Neuronal stem cell (in vitro differentiated cells): ENCODE measurements at regions not wholly inside any gene's neighbourhood (a gene's known extent, or its start where the extent isn't known, plus 50 kb on each side); places are given as distances from the start of the nearest gene placed in this dataset.

Experiments
- DNase-seq: peaks from one replicate; pipeline ENCODE4 v3.0.0-alpha.2; 2013; ENCODE audit warnings: low spot score
- H2AFZ ChIP-seq: one replicate; pipeline ENCODE4 v1.6.1; 2013; ENCODE audit warnings: mild to moderate bottlenecking, low read length, inconsistent platforms
- H2AK5ac ChIP-seq: 2 replicates; pipeline ENCODE4 v1.6.1; 2013; ENCODE audit warnings: low read depth, mild to moderate bottlenecking, inconsistent platforms, low read length, moderate library complexity, mixed read lengths
- H2BK120ac ChIP-seq: 2 replicates; pipeline ENCODE4 v1.6.1; 2013; ENCODE audit warnings: low read depth, mild to moderate bottlenecking, inconsistent platforms, low read length, moderate library complexity, mixed read lengths
- H2BK12ac ChIP-seq: one replicate; pipeline ENCODE4 v1.6.1; 2013; ENCODE audit warnings: low read length, inconsistent platforms
- H2BK15ac ChIP-seq: 2 replicates; pipeline ENCODE4 v1.6.1; 2013; ENCODE audit warnings: mild to moderate bottlenecking, low read length, inconsistent platforms, mixed read lengths
- H2BK5ac ChIP-seq: one replicate; pipeline ENCODE4 v1.6.1; 2013; ENCODE audit warnings: inconsistent platforms, mild to moderate bottlenecking, low read length, moderate library complexity
- H3K14ac ChIP-seq: one replicate; pipeline ENCODE4 v1.6.1; 2013; ENCODE audit warnings: low read length, inconsistent platforms
- H3K18ac ChIP-seq: 2 replicates; pipeline ENCODE4 v1.6.1; 2013; ENCODE audit warnings: low read length, inconsistent platforms
- H3K23ac ChIP-seq: 2 replicates; pipeline ENCODE4 v1.6.1; 2013; ENCODE audit warnings: low read depth, mild to moderate bottlenecking, mixed read lengths, low read length, inconsistent platforms; ENCODE audit not compliant: poor library complexity
- H3K27ac ChIP-seq: replicated peaks from 3 replicates; pipeline ENCODE4 v1.5.1; 2013; ENCODE audit warnings: low read length, inconsistent platforms
- H3K27me3 ChIP-seq, 3 experiments: 2 replicates each; pipeline ENCODE4 v1.6.1; 2013; ENCODE audit warnings: low read length in 3 of 3, mild to moderate bottlenecking in 2 of 3, inconsistent platforms in 1 of 3, low read depth in 1 of 3, mixed read lengths in 1 of 3, moderate library complexity in 1 of 3; ENCODE audit not compliant: control insufficient read depth in 3 of 3, insufficient read depth in 3 of 3
- H3K36me3 ChIP-seq, 2 donors: replicated peaks in 1 of 2; 2 replicates each; pipeline ENCODE4 v1.6.1; 2013; ENCODE audit warnings: low read length in 2 of 2; ENCODE audit not compliant: control insufficient read depth in 2 of 2, insufficient read depth in 2 of 2
- H3K4ac ChIP-seq: 2 replicates; pipeline ENCODE4 v1.6.1; 2013; ENCODE audit warnings: inconsistent platforms, mild to moderate bottlenecking, low read length, moderate library complexity
- H3K4me1 ChIP-seq, 2 donors: 1 replicate in 1 of 2; 2 replicates in 1 of 2; pipeline ENCODE4 v1.6.1; 2013; ENCODE audit warnings: low read length in 2 of 2, low read depth in 1 of 2; ENCODE audit not compliant: control insufficient read depth in 2 of 2, insufficient read depth in 1 of 2
- H3K4me2 ChIP-seq: one replicate; pipeline ENCODE4 v1.6.1; 2013; ENCODE audit warnings: mild to moderate bottlenecking, low read length, inconsistent platforms; ENCODE audit not compliant: insufficient read depth, poor library complexity, severe bottlenecking
- H3K4me3 ChIP-seq, 2 donors: 2 replicates each; pipeline ENCODE4 v1.5.1; 2013; ENCODE audit warnings: low read length in 2 of 2, mild to moderate bottlenecking in 2 of 2, inconsistent platforms in 1 of 2, moderate library complexity in 1 of 2
- H3K79me1 ChIP-seq: one replicate; pipeline ENCODE4 v1.6.1; 2013; ENCODE audit warnings: low read depth, mild to moderate bottlenecking, inconsistent platforms, low read length, moderate library complexity
- H3K9ac ChIP-seq: one replicate; pipeline ENCODE4 v1.6.1; 2013; ENCODE audit warnings: mild to moderate bottlenecking, low read depth, low read length, inconsistent platforms; ENCODE audit not compliant: poor library complexity
- H3K9me3 ChIP-seq, 2 donors: replicated peaks in 1 of 2; 2 replicates each; pipeline versions ENCODE3 to v1.6.1; 2013; ENCODE audit warnings: low read length in 2 of 2, mild to moderate bottlenecking in 2 of 2, inconsistent platforms in 1 of 2, low read depth in 1 of 2, mixed read lengths in 1 of 2, moderate library complexity in 1 of 2; ENCODE audit not compliant: control insufficient read depth in 2 of 2, insufficient read depth in 1 of 2
- H4K8ac ChIP-seq: one replicate; pipeline ENCODE4 v1.6.1; 2013; ENCODE audit warnings: low read depth, mild to moderate bottlenecking, inconsistent platforms, low read length, moderate library complexity
- H4K91ac ChIP-seq: one replicate; pipeline ENCODE4 v1.6.1; 2013; ENCODE audit warnings: low read length, low read depth, mild to moderate bottlenecking, inconsistent platforms; ENCODE audit not compliant: poor library complexity
- WGBS, 2 donors: extraction: QIAGEN DNeasy Blood & Tissue Kit; methylation state at CpG; one replicate each; pipeline ENCODE4 v1.1.7; 2013; ENCODE audit warnings: missing lambda C conversion rate in 2 of 2, mixed read lengths in 1 of 2; ENCODE audit not compliant: insufficient read length in 2 of 2, insufficient replicate concordance in 1 of 2; ENCODE audit errors: extremely low coverage in 2 of 2; 5-methylcytosine and 5-hydroxymethylcytosine counted together

- no CpG with 5 or more reads among the region's 6 CpGs for WGBS, 2 donors
- no peak overlapping the region for H4K8ac ChIP-seq
- no peak overlapping the region for H3K9ac ChIP-seq
- H3K27ac ChIP-seq: no peak overlapping the region
- no peak overlapping the region for H2BK120ac ChIP-seq
- H3K79me1 ChIP-seq: no peaks in the 10 kb centered on the region
- H4K91ac ChIP-seq: no peak overlapping the region
- no peak overlapping the region for H3K4me2 ChIP-seq
- H3K4me3 ChIP-seq: no peak overlapping the region
- H3K23ac ChIP-seq: no peak overlapping the region
- no peaks in the 10 kb centered on the region for H3K9me3 ChIP-seq
- no peak overlapping the region for H2BK15ac ChIP-seq
- no peak overlapping the region for H2BK5ac ChIP-seq
- no peak overlapping the region for H3K18ac ChIP-seq
- no peak overlapping the region for H2BK12ac ChIP-seq
- H3K4me1 ChIP-seq: no peaks in the 10 kb centered on the region
- H3K36me3 ChIP-seq: no peaks in the 10 kb centered on the region
- H2AK5ac ChIP-seq: no peak overlapping the region
- H3K27me3 ChIP-seq: no peaks in the 10 kb centered on the region
- no peak for DNase-seq
- no peak overlapping the region for H3K4ac ChIP-seq
- no peak overlapping the region for H3K14ac ChIP-seq
- no peak overlapping the region for H2AFZ ChIP-seq
Observed at GRCh38 chr11:122022646-122023045, 93.4 kb downstream of the BLID start.

GRCh38 chr11:122020902-122021301 lies 95.1 kb downstream of the BLID start:
- Histone ChIP-seq H3K4me1 (no peaks in the 10 kb centered on the region), H3K4me3 (no peak overlapping the region), H4K91ac (no peak overlapping the region), H3K9me3 (no peaks in the 10 kb centered on the region), H2BK12ac (no peak overlapping the region), H3K4ac (no peak overlapping the region), H3K27me3 (no peaks in the 10 kb centered on the region), H3K27ac (no peak overlapping the region), H2BK15ac (no peak overlapping the region), H2BK120ac (no peak overlapping the region), H3K36me3 (no peaks in the 10 kb centered on the region), H2AK5ac (no peak overlapping the region), H3K79me1 (no peaks in the 10 kb centered on the region), H2AFZ (no peak overlapping the region), H3K14ac (no peak overlapping the region), H3K18ac (no peak overlapping the region), H4K8ac (no peak overlapping the region), H2BK5ac (no peak overlapping the region), H3K4me2 (no peak overlapping the region), H3K9ac (no peak overlapping the region), H3K23ac (no peak overlapping the region)
- DNase-seq: no peak
- no CpG with 5 or more reads among the region's 2 CpGs for WGBS, 2 donors

DNA sequence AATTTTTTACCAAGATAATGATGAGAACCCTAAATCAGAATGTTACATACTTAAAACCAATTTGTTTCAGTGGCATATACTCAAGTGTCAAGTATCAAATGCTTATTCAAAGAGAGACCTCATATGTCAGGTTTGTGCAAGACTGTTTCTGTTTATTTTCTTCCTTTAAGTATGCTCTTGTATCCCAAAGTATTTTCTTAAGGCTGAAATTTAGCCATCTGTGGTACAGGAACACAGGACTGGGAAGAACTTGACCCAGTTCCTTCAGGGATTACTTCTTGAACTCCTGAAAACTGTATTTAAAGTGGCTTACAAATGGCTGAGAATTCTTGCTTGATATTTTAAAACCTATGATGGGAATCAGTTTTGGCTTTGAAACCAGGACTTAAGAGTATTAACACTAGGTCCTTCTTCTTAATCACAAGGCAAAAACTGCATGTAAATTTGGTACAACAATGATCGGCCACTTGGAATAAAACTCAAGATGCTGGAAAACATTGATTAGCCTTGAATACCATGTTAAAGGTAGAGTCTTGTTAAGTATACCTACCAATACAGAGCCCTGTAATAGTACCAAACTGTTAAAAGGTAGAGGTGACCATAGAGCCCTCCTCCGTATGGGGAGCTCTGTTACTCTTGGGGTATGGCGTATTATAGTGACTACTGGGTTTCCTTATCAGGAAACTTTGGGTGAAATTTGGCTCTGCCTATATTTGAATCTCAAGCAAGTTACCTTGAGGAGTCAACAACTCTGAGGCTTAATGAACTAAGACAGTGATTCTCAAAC lies 95.9 kb downstream of the BLID start:
- Histone ChIP-seq H3K27ac (no peak overlapping the region), H3K9ac (no peak overlapping the region), H2AFZ (no peak overlapping the region)

DNA sequence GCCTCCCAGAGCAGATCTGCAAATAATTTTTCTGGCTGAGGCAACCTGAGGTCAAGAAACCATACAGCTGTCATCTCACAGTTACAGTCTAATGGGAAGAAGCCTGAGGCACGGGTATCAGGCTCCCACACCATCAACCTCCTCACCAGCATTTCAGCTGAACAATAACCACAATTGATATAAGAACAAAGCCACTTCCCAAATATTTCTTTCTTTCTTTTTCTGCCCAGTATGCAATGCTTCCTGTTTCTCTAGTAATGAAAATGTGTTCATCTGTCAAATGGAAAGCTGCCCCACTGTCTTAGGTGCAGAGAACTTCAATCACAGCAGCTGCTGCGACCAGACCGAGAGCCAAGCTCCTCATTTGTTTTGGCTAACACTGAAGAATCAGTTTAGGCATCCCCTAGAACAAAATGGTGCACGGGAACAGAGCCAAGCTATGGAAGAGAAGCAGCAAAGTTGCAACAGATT lies 108.4 kb downstream of the BLID start:
- Histone ChIP-seq H3K23ac (no peak overlapping the region), H3K27me3 (no peaks in the 10 kb centered on the region), H3K79me1 (no peaks in the 10 kb centered on the region), H4K8ac (no peak overlapping the region), H4K91ac (no peak overlapping the region), H2AFZ (no peak overlapping the region), H3K27ac (no peak overlapping the region), H3K4me1 (no peaks in the 10 kb centered on the region), H3K14ac (no peak overlapping the region), H3K4me2 (no peak overlapping the region), H3K4ac (no peak overlapping the region), H3K18ac (no peak overlapping the region), H3K9me3 (no peaks in the 10 kb centered on the region), H2BK120ac (no peak overlapping the region), H3K9ac (no peak overlapping the region), H2AK5ac (no peak overlapping the region), H2BK5ac (no peak overlapping the region), H3K4me3 (no peak overlapping the region), H2BK15ac (no peak overlapping the region), H2BK12ac (no peak overlapping the region), H3K36me3 (no peaks in the 10 kb centered on the region)
- DNase-seq: no peak
- no CpG with 5 or more reads among the region's 4 CpGs for WGBS, 2 donors

More for the DNA sequence above, 95.9 kb downstream of the BLID start:
- Histone ChIP-seq H2BK12ac (no peak overlapping the region), H3K4me2 (no peak overlapping the region), H3K23ac (no peak overlapping the region), H3K27me3 (no peaks in the 10 kb centered on the region), H2BK5ac (no peak overlapping the region), H3K4me1 (no peaks in the 10 kb centered on the region), H3K36me3 (no peaks in the 10 kb centered on the region), H2BK120ac (no peak overlapping the region), H3K9me3 (no peaks in the 10 kb centered on the region), H2AK5ac (no peak overlapping the region), H4K8ac (no peak overlapping the region), H3K14ac (no peak overlapping the region), H3K18ac (no peak overlapping the region), H4K91ac (no peak overlapping the region), H2BK15ac (no peak overlapping the region), H3K79me1 (no peaks in the 10 kb centered on the region), H3K4me3 (no peak overlapping the region), H3K4ac (no peak overlapping the region)
- WGBS, 2 donors: no CpG with 5 or more reads among the region's 3 CpGs
- no peak for DNase-seq
